Heart right ventricle (tissue), 16 donors: ENCODE measurements at regions not wholly inside any gene's neighbourhood (a gene's known extent, or its start where the extent isn't known, plus 50 kb on each side); places are given as distances from the start of the nearest gene placed in this dataset.

Experiments used
- ATAC-seq, 8 donors: fragments of 200-7000 bp; cut with Tn5 transposase; one replicate each; pipeline ENCODE4 v1.9.1; 2020; ENCODE audit warnings: mild to moderate bottlenecking in 8 of 8, moderate library complexity in 8 of 8, moderate number of reproducible peaks in 1 of 8
- DNase-seq, 2 donors: peaks; one replicate each; pipeline ENCODE4 v3.0.0-alpha.2; 2020
- H3K27ac ChIP-seq, 10 donors: fragments of 200-600 bp; sonication (generic) in 2 of 10; one replicate each; pipeline versions ENCODE4 v1.5.0 to v1.8.0; 2020 to 2022; ENCODE audit warnings: mild to moderate bottlenecking in 3 of 10
- H3K27me3 ChIP-seq, 7 donors: fragments of 200-600 bp; one replicate each; pipeline ENCODE4 v1.8.0; 2021 to 2022; ENCODE audit warnings: mild to moderate bottlenecking in 2 of 7
- H3K36me3 ChIP-seq, 9 donors: fragments of 200-600 bp; sonication (generic) in 1 of 9; one replicate each; pipeline versions ENCODE4 v1.5.0 to v1.8.0; 2020 to 2022; ENCODE audit warnings: mild to moderate bottlenecking in 2 of 9
- H3K4me1 ChIP-seq, 9 donors: fragments of 200-600 bp; sonication (generic) in 1 of 9; one replicate each; pipeline versions ENCODE4 v1.5.0 to v1.8.0; 2020 to 2022; ENCODE audit warnings: mild to moderate bottlenecking in 4 of 9
- H3K4me3 ChIP-seq, 10 donors: fragments of 200-600 bp; sonication (generic) in 2 of 10; one replicate each; pipeline versions ENCODE4 v1.5.0 to v1.8.0; 2020 to 2022; ENCODE audit warnings: mild to moderate bottlenecking in 7 of 10, moderate library complexity in 2 of 10
- H3K9me3 ChIP-seq, 11 donors: fragments of 200-600 bp in 10 of 11; sonication (generic) in 2 of 11; one replicate each; pipeline versions ENCODE4 v1.5.0 to v1.8.0; 2013 to 2022; ENCODE audit warnings: mild to moderate bottlenecking in 2 of 11, control low read depth in 1 of 11, moderate library complexity in 1 of 11
- WGBS, 2 donors: extraction: QIAGEN DNeasy Blood & Tissue Kit; methylation state at CpG; one replicate each; pipeline ENCODE4 v1.1.7; 2013; ENCODE audit warnings: inconsistent platforms in 1 of 2; 5-methylcytosine and 5-hydroxymethylcytosine counted together
- intact Hi-C, 10 donors: fragments of 100-400 bp; cut with DNase I; formaldehyde crosslinking; loops; one replicate each; pipeline versions ENCODE4 v1.11.1 to v1.14.2; 2022
- TF ChIP-seq, protein P1 (sequence below), 9 donors: fragments of 200-600 bp; sonication (generic) in 2 of 9; IDR thresholded peaks; one replicate each; pipeline versions ENCODE4 v1.5.0 to v1.8.0; 2021 to 2022; ENCODE audit warnings: antibody characterized with exemption in 9 of 9, mild to moderate bottlenecking in 5 of 9, moderate library complexity in 1 of 9
- donor health status: Arrhythmogenic right ventricular cardiomyopathy.
- donor health status: ischemic (EF 13 %, LVEDD 7.1; RV severe dilation, severe dysfunction).
- donor health status: healthy with polysubstance abuse.
- donor health status: DM: no; HTN: yes; CAD: no.
- donor health status: DM: no; HTN: no; CAD: no.
- donor health status: ischemic (EF 25% LVEDD 6.9; RV normal size, moderate dysfunction).
- donor health status: ischemic (EF 25% LVEDD 5.7; RV mildly dilated, moderate dysfunction).
- donor health status: healthy.
- donor health status: DM: yes; HTN: yes; CAD: no.
- donor health status: Ischemic cardiomyopathy.
- donor health status: ischemic (EF 35%, LVEDD 5.7; RV mildly dilated, moderate dysfunction).
- donor health status: nonischemic (EF 11% LVEDD 7.7; RV severe dilation, severe dysfunction).
- donor health status: DM: yes; HTN: yes; CAD: no.
- donor health status: PGD.
- donor health status: ischemic (EF 29% LVEDD 5.4; RV normal size, mild dysfunction).
- donor health status: nonischemic (EF 23%, LVEDD 6.1; RV moderate dilation, normal function).

GRCh38 chr15:36370731-36371112, 208.7 kb upstream of the CDIN1 start:
- Histone ChIP-seq H3K27ac (no peak overlapping the region), H3K27me3 (no peaks in the 10 kb centered on the region), H3K36me3 (no peaks in the 10 kb centered on the region), H3K9me3 (no peaks in the 10 kb centered on the region), H3K4me3 (no peak overlapping the region), H3K4me1 (no peaks in the 10 kb centered on the region)
- ATAC-seq, result no peak
- intact Hi-C loops, result no loop called here
- no peak for DNase-seq
- TF ChIP-seq, protein P1, sequence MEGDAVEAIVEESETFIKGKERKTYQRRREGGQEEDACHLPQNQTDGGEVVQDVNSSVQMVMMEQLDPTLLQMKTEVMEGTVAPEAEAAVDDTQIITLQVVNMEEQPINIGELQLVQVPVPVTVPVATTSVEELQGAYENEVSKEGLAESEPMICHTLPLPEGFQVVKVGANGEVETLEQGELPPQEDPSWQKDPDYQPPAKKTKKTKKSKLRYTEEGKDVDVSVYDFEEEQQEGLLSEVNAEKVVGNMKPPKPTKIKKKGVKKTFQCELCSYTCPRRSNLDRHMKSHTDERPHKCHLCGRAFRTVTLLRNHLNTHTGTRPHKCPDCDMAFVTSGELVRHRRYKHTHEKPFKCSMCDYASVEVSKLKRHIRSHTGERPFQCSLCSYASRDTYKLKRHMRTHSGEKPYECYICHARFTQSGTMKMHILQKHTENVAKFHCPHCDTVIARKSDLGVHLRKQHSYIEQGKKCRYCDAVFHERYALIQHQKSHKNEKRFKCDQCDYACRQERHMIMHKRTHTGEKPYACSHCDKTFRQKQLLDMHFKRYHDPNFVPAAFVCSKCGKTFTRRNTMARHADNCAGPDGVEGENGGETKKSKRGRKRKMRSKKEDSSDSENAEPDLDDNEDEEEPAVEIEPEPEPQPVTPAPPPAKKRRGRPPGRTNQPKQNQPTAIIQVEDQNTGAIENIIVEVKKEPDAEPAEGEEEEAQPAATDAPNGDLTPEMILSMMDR (IDR thresholded peaks at IDR 0.05), result no peak

DNA sequence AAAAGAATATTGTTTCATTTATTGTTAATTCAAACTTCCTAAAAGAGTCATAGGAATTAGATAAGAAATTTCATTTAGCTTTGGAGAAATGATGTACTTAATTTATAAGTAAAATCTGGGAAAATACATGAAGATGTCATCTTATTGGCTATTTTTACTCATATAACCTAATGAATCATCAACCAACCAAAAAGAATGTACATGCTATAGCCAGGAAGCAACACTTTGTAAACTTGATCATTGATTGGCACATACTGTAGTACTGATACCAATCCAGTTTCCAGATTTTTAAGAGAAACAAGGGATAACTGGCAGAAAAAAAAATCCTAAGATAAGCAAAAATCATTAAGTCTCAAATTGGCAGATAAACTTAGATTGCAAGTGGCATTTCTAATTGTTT, 207.9 kb upstream of the CDIN1 start:
- H3K9me3 ChIP-seq, result no peaks in the 10 kb centered on the region
- no peak overlapping the region for H3K27ac ChIP-seq
- H3K4me3 ChIP-seq, result no peak overlapping the region
- TF ChIP-seq, protein P1 (IDR thresholded peaks at IDR 0.05), result no peak
- ATAC-seq (no peak), DNase-seq (no peak)
- intact Hi-C loops, result no loop called here
- H3K4me1 ChIP-seq, result no peaks in the 10 kb centered on the region
- H3K27me3 ChIP-seq, result no peaks in the 10 kb centered on the region
- no peaks in the 10 kb centered on the region for H3K36me3 ChIP-seq

DNA sequence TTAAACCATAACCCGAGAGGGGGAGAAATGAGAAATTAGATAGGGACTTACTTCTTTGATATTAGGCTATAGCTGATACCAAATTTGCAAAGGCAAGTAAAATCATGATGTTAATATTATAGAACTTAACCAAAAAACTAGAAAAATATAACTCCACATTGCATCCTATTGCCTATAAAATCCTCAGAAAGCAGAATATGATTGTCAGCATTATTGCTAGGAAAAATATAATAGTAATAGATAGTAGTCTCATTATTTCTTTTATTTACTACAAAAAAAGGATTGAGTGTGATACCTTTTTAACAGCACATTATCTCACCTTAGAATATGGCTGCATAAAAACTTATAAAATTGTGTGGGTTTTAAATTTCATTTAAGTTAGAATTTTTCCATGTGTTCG, 206.5 kb upstream of the CDIN1 start:
- TF ChIP-seq, protein P1 (IDR thresholded peaks at IDR 0.05), result no peak
- intact Hi-C loops, result no loop called here
- Histone ChIP-seq H3K27me3 (no peaks in the 10 kb centered on the region), H3K4me3 (no peak overlapping the region), H3K4me1 (no peaks in the 10 kb centered on the region), H3K27ac (no peak overlapping the region), H3K9me3 (no peaks in the 10 kb centered on the region), H3K36me3 (no peaks in the 10 kb centered on the region)
- WGBS, 2 donors, result 92 to 97% methylated on average over 2 of the region's 2 CpGs
- no peak for ATAC-seq
- no peak for DNase-seq

GRCh38 chr15:36373550-36373949, 205.9 kb upstream of the CDIN1 start:
- Histone ChIP-seq H3K27me3 (no peaks in the 10 kb centered on the region), H3K4me1 (no peaks in the 10 kb centered on the region), H3K9me3 (peaks cover 0 to 4% (median 0%) of the 10 kb centered on the region in 11 donors), H3K27ac (no peak overlapping the region), H3K4me3 (no peak overlapping the region), H3K36me3 (no peaks in the 10 kb centered on the region)
- 39 to 40% methylated on average over 3 of the region's 3 CpGs for WGBS, 2 donors
- ATAC-seq, result no peak
- TF ChIP-seq, protein P1 (IDR thresholded peaks at IDR 0.05), result no peak
- intact Hi-C loops, result no loop called here
- DNase-seq, result no peak

- Histone ChIP-seq H3K27me3 (no peaks in the 10 kb centered on the region), H3K4me1 (no peaks in the 10 kb centered on the region), H3K27ac (no peak overlapping the region), H3K4me3 (no peak overlapping the region), H3K9me3 (no peaks in the 10 kb centered on the region), H3K36me3 (no peaks in the 10 kb centered on the region)
- intact Hi-C loops, result loop anchor here in 1 of 10 donors (10.0 kb wide), 1 partner anchor 64 kb away; no protein-coding TSS in a partner anchor
- DNase-seq, result no peak
- TF ChIP-seq, protein P1 (IDR thresholded peaks at IDR 0.05), result no peak
- ATAC-seq, result no peak
Observed at GRCh38 chr15:36389107-36389506, 190.3 kb upstream of the CDIN1 start.
